ENCODE measurements at regions not wholly inside any gene's neighbourhood (a gene's known extent, or its start where the extent isn't known, plus 50 kb on each side); places are given as distances from the start of the nearest gene placed in this dataset.
"Not testable (repeated sequence)": the region's sequence is repeated elsewhere in the genome, so short reads cannot be mapped to it uniquely, and the experiment has no call there.

DNA sequence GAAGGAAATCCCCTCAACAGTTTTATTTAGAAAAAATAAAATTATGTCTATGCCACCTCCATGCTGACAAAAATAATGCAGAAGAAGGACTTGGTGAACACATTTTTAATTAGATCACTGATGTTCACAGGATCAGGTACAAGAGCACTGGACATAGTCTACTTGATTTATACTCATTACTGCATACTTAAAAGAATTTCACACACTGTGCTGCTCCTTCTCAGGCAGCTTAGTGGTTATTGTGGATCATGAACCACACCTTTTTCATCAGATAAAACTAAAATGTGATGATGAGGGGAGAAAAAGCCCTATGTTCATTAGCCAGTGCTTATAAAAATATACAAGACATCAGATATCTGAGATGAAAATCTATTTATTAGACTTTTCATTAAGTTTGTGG lies 103.3 kb upstream of the DPH5 start:
- no peak overlapping the region for H4K8ac ChIP-seq (ENCODE audit: low read length)
- H3K4ac ChIP-seq (ENCODE audit: low read depth in 1 of 2, low read length in 2 of 2), result no peak overlapping the region
- no peaks in the 10 kb centered on the region for H3K9me3 ChIP-seq (ENCODE audit: control insufficient read depth, low read length)
- H3K4me2 ChIP-seq (ENCODE audit: low read length, poor library complexity, severe bottlenecking), result no peak overlapping the region
- H3K14ac ChIP-seq (ENCODE audit: low read length in 2 of 2), result no peak overlapping the region
- H3K36me3 ChIP-seq (ENCODE audit: control insufficient read depth in 1 of 2, insufficient read depth in 2 of 2, low read depth in 1 of 2, low read length in 2 of 2), result no peaks in the 10 kb centered on the region
- H3K18ac ChIP-seq (ENCODE audit: low read depth in 1 of 2, low read length in 2 of 2), result no peak overlapping the region
- no peak overlapping the region for H3K4me3 ChIP-seq (ENCODE audit: insufficient read depth in 1 of 2, low read depth in 1 of 2, low read length in 2 of 2)
- H3K9ac ChIP-seq (ENCODE audit: low read length), result no peak overlapping the region
- peaks cover 0 to 29% of the 10 kb centered on the region in 2 experiments for H3K27me3 ChIP-seq (ENCODE audit: control insufficient read depth in 1 of 2, insufficient read depth in 1 of 2, low read length in 2 of 2)
- no peak overlapping the region for H2AFZ ChIP-seq (ENCODE audit: low read depth, low read length)
- DNase-seq, result no peak
- H2BK5ac ChIP-seq (ENCODE audit: low read depth, low read length, poor library complexity, severe bottlenecking), result no peak overlapping the region
- no peak overlapping the region for H2AK5ac ChIP-seq (ENCODE audit: low read length, severe bottlenecking)
- no peak overlapping the region for H2BK120ac ChIP-seq (ENCODE audit: low read depth, low read length)
- no peak overlapping the region for H2BK15ac ChIP-seq (ENCODE audit: low read depth, poor library complexity, severe bottlenecking)
- peaks cover 1% of the 10 kb centered on the region for H3K4me1 ChIP-seq (ENCODE audit: control insufficient read depth, insufficient read depth, low read depth, low read length)
- no peak overlapping the region for H3K27ac ChIP-seq (ENCODE audit: low read length, poor library complexity, severe bottlenecking)
- no peak overlapping the region for H2BK12ac ChIP-seq (ENCODE audit: low read length in 2 of 2)
- no peak overlapping the region for H3K23ac ChIP-seq (ENCODE audit: low read length in 2 of 2)
- H3K79me1 ChIP-seq (replicated peaks; ENCODE audit: low read length, poor library complexity, severe bottlenecking), result no peaks in the 10 kb centered on the region
- H4K91ac ChIP-seq (ENCODE audit: low read length), result no peak overlapping the region

DNA sequence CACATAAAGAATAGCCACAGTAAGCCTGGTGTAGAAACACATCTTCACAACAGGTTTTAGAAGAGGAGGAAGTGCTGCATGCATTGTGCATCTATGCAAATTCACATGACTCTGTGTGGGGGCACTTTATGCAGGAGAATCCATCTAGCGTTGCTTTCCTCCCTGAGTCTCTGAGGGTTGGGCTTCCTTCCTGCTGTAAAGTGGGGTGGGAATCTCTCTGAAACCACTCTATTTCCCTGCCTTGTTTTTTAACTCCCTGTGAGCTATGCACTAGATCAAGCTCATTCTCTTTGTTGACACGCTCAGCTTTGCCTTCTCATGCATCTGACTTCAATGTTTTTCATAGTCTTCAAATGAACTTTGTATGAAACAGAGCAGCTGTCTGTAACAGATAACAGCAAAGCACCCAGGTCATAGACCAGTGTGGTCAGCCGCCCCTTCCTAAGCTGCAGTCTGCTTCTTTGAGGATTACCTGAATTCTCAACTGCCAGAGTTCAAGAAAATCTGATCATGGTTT lies 102.7 kb upstream of the DPH5 start:
- no peaks in the 10 kb centered on the region for H3K79me1 ChIP-seq (replicated peaks; ENCODE audit: low read length, poor library complexity, severe bottlenecking)
- H3K4me2 ChIP-seq (ENCODE audit: low read length, poor library complexity, severe bottlenecking), result no peak overlapping the region
- H2BK5ac ChIP-seq (ENCODE audit: low read depth, low read length, poor library complexity, severe bottlenecking), result no peak overlapping the region
- H3K36me3 ChIP-seq (ENCODE audit: control insufficient read depth in 1 of 2, insufficient read depth in 2 of 2, low read depth in 1 of 2, low read length in 2 of 2), result no peaks in the 10 kb centered on the region
- H4K91ac ChIP-seq (ENCODE audit: low read length), result no peak overlapping the region
- no peak overlapping the region for H3K14ac ChIP-seq (ENCODE audit: low read length in 2 of 2)
- no peak overlapping the region for H3K4ac ChIP-seq (ENCODE audit: low read depth in 1 of 2, low read length in 2 of 2)
- H3K9ac ChIP-seq (ENCODE audit: low read length), result no peak overlapping the region
- H3K23ac ChIP-seq (ENCODE audit: low read length in 2 of 2), result no peak overlapping the region
- H2AFZ ChIP-seq (ENCODE audit: low read depth, low read length), result no peak overlapping the region
- H2BK15ac ChIP-seq (ENCODE audit: low read depth, poor library complexity, severe bottlenecking), result no peak overlapping the region
- peaks cover 0 to 29% of the 10 kb centered on the region in 2 experiments for H3K27me3 ChIP-seq (ENCODE audit: control insufficient read depth in 1 of 2, insufficient read depth in 1 of 2, low read length in 2 of 2)
- no peak overlapping the region for H3K4me3 ChIP-seq (ENCODE audit: insufficient read depth in 1 of 2, low read depth in 1 of 2, low read length in 2 of 2)
- no peak overlapping the region for H3K27ac ChIP-seq (ENCODE audit: low read length, poor library complexity, severe bottlenecking)
- H3K4me1 ChIP-seq (ENCODE audit: control insufficient read depth, insufficient read depth, low read depth, low read length), result peaks cover 1% of the 10 kb centered on the region
- H3K9me3 ChIP-seq (ENCODE audit: control insufficient read depth, low read length), result no peaks in the 10 kb centered on the region
- H4K8ac ChIP-seq (ENCODE audit: low read length), result no peak overlapping the region
- no peak for DNase-seq
- H2AK5ac ChIP-seq (ENCODE audit: low read length, severe bottlenecking), result no peak overlapping the region
- H2BK12ac ChIP-seq (ENCODE audit: low read length in 2 of 2), result no peak overlapping the region
- H3K18ac ChIP-seq (ENCODE audit: low read depth in 1 of 2, low read length in 2 of 2), result no peak overlapping the region
- WGBS, result 55% methylated on average over 3 of the region's 3 CpGs
- H2BK120ac ChIP-seq (ENCODE audit: low read depth, low read length), result no peak overlapping the region

DNA sequence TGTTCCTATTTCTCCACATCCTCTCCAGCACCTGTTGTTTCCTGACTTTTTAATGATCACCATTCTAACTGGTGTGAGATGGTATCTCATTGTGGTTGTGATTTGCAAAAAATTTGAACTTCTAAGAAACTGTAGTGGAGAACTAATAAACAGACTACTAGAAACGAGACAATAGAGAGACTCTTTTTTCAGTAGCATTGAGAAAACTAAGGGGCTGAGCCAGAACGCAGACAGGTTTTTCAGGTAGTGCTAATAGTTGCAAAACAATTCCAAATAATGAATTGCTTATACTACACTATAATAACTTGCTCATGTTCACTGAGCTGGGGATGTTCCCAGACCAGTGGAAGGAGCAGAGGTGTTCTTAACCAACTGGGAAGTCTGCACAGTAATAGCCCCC lies 98.8 kb upstream of the DPH5 start:
- Histone ChIP-seq H2BK120ac (ENCODE audit: low read depth, low read length) (no peak overlapping the region), H3K9me3 (ENCODE audit: control insufficient read depth, low read length) (no peaks in the 10 kb centered on the region), H3K27ac (ENCODE audit: low read length, poor library complexity, severe bottlenecking) (no peak overlapping the region), H2BK12ac (ENCODE audit: low read length in 2 of 2) (no peak overlapping the region), H3K4me3 (ENCODE audit: insufficient read depth in 1 of 2, low read depth in 1 of 2, low read length in 2 of 2) (no peak overlapping the region), H3K14ac (ENCODE audit: low read length in 2 of 2) (no peak overlapping the region), H3K18ac (ENCODE audit: low read depth in 1 of 2, low read length in 2 of 2) (no peak overlapping the region), H3K9ac (ENCODE audit: low read length) (no peak overlapping the region), H3K27me3 (ENCODE audit: control insufficient read depth in 1 of 2, insufficient read depth in 1 of 2, low read length in 2 of 2) (peaks cover 0 to 13% of the 10 kb centered on the region in 2 experiments), H3K23ac (ENCODE audit: low read length in 2 of 2) (no peak overlapping the region), H3K36me3 (ENCODE audit: control insufficient read depth in 1 of 2, insufficient read depth in 2 of 2, low read depth in 1 of 2, low read length in 2 of 2) (no peaks in the 10 kb centered on the region), H3K4me1 (ENCODE audit: control insufficient read depth, insufficient read depth, low read depth, low read length) (no peaks in the 10 kb centered on the region), H2BK5ac (ENCODE audit: low read depth, low read length, poor library complexity, severe bottlenecking) (no peak overlapping the region), H4K8ac (ENCODE audit: low read length) (no peak overlapping the region), H3K79me1 (replicated peaks; ENCODE audit: low read length, poor library complexity, severe bottlenecking) (no peaks in the 10 kb centered on the region), H3K4ac (ENCODE audit: low read depth in 1 of 2, low read length in 2 of 2) (no peak overlapping the region), H3K4me2 (ENCODE audit: low read length, poor library complexity, severe bottlenecking) (no peak overlapping the region), H2AFZ (ENCODE audit: low read depth, low read length) (no peak overlapping the region), H4K91ac (ENCODE audit: low read length) (no peak overlapping the region), H2BK15ac (ENCODE audit: low read depth, poor library complexity, severe bottlenecking) (no peak overlapping the region), H2AK5ac (ENCODE audit: low read length, severe bottlenecking) (no peak overlapping the region)
- no peak for DNase-seq
- WGBS, result no CpG with 5 or more reads among the region's 2 CpGs

DNA sequence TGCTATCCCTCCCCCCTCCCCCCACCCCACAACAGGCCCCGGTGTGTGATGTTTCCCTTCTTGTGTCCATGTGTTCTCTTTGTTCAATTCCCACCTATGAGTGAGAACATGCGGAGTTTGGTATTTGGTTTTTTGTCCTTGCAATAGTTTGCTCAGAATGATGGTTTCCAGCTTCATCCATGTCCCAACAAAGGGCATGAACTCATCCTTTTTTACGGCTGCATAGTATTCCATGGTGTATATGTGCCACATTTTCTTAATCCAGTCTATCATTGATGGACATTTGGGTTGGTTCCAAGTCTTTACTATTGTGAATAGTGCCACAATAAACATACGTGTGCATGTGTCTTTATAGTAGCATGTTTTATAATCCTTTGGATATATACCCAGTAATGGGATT lies 98.3 kb upstream of the DPH5 start:
- H3K27me3 ChIP-seq (ENCODE audit: control insufficient read depth in 1 of 2, insufficient read depth in 1 of 2, low read length in 2 of 2); H3K9ac ChIP-seq (ENCODE audit: low read length); H3K79me1 ChIP-seq (replicated peaks; ENCODE audit: low read length, poor library complexity, severe bottlenecking); H3K4me1 ChIP-seq (ENCODE audit: control insufficient read depth, insufficient read depth, low read depth, low read length); H2BK120ac ChIP-seq (ENCODE audit: low read depth, low read length); H4K91ac ChIP-seq (ENCODE audit: low read length); H3K4ac ChIP-seq (ENCODE audit: low read depth in 1 of 2, low read length in 2 of 2); DNase-seq; H3K14ac ChIP-seq (ENCODE audit: low read length in 2 of 2); H3K4me2 ChIP-seq (ENCODE audit: low read length, poor library complexity, severe bottlenecking); H2BK5ac ChIP-seq (ENCODE audit: low read depth, low read length, poor library complexity, severe bottlenecking); H4K8ac ChIP-seq (ENCODE audit: low read length); H2AFZ ChIP-seq (ENCODE audit: low read depth, low read length); H2AK5ac ChIP-seq (ENCODE audit: low read length, severe bottlenecking); H3K36me3 ChIP-seq (ENCODE audit: control insufficient read depth in 1 of 2, insufficient read depth in 2 of 2, low read depth in 1 of 2, low read length in 2 of 2); H3K18ac ChIP-seq (ENCODE audit: low read depth in 1 of 2, low read length in 2 of 2); H2BK12ac ChIP-seq (ENCODE audit: low read length in 2 of 2); H3K4me3 ChIP-seq (ENCODE audit: insufficient read depth in 1 of 2, low read depth in 1 of 2, low read length in 2 of 2); H3K9me3 ChIP-seq (ENCODE audit: control insufficient read depth, low read length); H3K23ac ChIP-seq (ENCODE audit: low read length in 2 of 2); H2BK15ac ChIP-seq (ENCODE audit: low read depth, poor library complexity, severe bottlenecking); H3K27ac ChIP-seq (ENCODE audit: low read length, poor library complexity, severe bottlenecking): not testable (repeated sequence)
- 100% methylated on average over 1 of the region's 4 CpGs for WGBS

All from mesenchymal stem cell (in vitro differentiated cells and primary cell).